ENCODE measurements at regions not wholly inside any gene's neighbourhood (a gene's known extent, or its start where the extent isn't known, plus 50 kb on each side); places are given as distances from the start of the nearest gene placed in this dataset.

DNA sequence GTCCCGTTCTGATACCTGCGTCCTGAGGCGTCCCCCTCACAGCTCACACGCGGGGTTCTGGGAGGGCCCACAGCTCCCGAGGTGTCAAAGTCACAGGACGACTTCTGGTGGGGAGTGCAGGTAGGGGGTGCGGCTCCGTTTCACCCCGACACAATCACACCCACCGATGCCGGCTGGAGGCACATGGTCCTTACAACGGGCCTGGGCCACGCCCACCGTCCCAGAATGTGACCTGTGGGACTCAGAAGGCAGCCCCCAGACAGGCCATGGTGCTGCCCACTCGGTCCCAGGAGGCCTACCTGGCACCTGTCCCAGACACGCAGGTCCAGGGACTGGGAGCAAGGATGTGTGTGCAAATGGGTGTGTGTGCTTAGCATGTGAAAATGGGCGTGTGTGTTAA lies 86.0 kb downstream of the UNCX start:
- DNase-seq, result no peak

- no peak for DNase-seq
Observed at GRCh38 chr7:1320616-1321240, 88.1 kb downstream of the UNCX start.

GRCh38 chr7:1321411-1322239 lies 89.0 kb downstream of the UNCX start:
- DNase-seq, result peak in 3 of 56 donors; percentile 8 to 13 (median 12)

- no peak for DNase-seq
Observed at GRCh38 chr7:1322240-1323110, 89.8 kb downstream of the UNCX start.

DNA sequence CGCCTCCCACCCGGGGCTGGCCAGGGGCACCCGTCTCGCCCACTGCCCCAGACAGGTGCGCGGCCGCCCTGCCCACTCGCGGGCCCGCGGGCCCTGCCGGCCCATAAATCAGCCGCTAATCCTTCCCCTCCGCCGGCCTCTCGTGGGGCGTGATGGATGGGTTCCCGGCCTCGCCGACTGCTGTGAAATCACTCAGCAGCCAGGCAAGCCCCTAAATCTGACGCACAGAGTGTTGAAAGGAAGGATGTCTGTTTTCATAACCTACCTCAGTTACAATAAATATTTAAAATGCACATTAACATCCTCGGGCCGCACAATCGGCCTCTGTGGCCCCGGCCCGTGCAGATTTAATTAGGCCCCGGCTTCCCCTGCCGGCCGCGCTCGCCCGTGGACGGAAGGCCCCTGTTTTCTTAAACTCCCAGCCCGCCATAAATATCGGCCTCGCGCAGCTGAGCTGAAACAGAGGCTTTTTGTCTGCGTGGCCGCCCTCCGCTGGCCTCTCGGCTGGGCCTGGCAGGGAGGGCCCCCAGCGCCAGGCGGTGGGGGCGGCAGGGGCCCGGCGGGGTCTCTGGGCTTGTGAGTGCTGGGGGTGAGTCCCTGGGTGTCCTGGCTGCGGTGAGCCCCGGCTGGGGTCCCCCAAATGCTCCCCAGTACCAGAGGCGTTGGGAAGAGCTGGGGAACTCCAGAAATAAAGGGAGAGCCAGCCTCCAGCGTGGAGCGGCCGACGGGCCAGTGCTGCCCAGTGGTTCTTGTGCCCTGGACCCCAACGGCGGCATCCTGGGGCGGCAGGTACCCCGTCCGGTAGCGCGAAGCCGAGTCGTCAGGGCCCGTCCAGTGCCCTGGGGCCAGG lies 90.7 kb downstream of the UNCX start:
- DNase-seq, result peak in 26 of 56 donors; percentile 4 to 65 (median 31)

DNA sequence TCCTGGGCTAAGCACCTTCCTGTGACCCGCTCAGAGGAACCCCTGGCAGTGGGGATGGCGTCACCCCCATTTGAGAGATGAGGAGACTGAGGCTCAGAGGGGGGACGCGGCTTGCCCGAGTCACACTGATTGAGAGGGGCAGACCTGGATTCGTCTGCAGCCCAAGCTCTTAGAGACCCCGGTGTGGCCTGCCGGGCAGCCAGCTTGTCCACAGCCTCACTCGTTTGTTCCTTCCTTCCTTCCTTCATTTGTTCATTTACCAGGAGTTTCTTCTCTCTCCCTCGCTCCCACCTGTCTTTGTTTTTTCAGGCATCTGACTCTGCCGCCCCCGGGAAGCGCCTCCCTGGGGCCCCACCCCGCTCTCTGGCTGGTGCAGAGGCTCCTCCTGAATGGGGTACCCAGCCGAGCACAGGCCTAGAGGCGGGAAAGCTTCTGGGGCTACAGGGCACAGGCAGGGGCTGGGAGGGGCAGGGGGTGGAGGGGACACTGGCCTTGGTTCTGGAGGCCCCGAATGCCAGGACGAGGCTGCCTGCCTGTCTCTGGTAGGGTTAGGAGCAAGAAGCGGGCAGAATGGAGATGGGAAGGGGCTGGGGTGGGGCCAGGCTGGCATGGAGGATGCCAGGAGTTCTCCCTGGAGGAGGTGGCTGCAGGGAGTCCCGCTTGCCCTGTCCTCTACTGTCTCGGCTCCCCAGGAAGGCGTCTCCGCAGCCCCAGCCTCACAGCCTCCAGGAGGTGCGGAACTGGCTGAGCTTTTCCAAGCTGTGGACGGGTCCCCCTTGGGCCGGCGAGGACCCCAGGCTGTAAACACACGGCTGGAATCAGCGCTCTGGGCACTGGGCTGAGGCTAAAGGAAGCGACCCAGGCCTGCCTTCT lies 91.6 kb downstream of the UNCX start:
- no peak for DNase-seq

GRCh38 chr7:1325246-1325645 lies 92.6 kb downstream of the UNCX start:
- DNase-seq, result no peak

- no peak for DNase-seq
Observed at GRCh38 chr7:1325646-1326510, 93.2 kb downstream of the UNCX start.

GRCh38 chr7:1326511-1326785 lies 93.8 kb downstream of the UNCX start:
- no peak for DNase-seq

DNA sequence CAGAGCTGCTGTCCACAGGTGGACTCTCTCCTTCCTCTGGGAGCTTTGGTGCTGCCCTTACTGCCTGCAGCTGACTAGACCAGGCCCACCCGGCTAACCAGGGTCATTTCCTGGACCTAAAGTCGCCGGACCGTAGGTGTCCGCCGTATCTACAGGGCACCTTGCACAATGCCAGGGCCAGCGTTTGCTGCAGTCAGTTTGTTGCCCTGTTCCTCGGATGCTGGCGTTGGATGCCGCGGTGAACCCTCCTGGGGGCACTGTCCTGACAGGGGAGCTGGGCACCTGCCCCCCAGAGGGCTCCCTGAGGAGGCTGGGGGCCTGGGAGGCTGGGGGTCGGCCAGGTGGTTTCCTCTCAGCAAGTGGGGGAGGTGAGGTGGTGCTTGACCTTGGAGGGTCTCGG lies 96.6 kb downstream of the UNCX start:
- no peak for DNase-seq

DNA sequence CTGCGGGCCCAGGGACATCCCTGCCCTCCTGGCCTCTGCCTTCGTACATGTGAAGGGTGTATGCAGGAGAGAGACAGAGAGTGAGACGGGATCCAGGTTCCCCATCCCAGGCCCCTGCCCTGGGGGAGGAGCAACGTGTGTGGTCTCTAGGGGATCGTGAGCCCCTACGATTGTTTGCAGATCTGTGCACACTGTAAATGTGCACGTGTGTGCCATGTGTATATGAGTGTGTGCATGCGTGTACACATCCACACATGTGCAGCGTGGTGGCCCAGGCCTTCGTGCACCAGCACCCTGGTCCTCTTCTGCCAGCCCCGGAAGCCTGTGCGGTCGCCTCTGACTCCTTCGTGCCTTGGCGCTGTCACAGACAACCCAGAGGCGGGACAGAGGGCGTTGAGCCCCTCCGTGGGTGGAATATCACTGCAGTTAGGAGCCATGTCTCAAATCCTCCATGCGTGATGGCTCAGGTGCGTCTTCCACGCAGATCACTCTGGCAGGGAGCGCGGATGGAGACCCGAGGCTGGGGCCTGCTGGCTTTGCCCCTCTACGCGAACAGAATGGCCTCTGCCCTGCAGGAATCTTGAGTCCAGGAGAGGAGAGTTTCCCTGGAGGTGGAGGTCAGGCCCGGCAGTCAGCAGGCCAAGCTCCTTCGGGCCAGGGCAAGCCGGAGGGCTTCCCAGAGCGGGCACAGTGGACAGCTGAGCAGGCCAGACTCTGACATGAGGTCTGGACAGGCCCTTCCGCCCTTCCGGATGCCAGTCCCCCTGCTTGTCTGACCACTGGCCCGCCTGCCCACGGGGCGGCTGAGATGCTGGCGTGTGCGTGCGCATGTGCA lies 97.5 kb downstream of the UNCX start:
- DNase-seq, result no peak

- DNase-seq, result no peak
Observed at GRCh38 chr7:1330801-1331425, 98.2 kb downstream of the UNCX start.

DNA sequence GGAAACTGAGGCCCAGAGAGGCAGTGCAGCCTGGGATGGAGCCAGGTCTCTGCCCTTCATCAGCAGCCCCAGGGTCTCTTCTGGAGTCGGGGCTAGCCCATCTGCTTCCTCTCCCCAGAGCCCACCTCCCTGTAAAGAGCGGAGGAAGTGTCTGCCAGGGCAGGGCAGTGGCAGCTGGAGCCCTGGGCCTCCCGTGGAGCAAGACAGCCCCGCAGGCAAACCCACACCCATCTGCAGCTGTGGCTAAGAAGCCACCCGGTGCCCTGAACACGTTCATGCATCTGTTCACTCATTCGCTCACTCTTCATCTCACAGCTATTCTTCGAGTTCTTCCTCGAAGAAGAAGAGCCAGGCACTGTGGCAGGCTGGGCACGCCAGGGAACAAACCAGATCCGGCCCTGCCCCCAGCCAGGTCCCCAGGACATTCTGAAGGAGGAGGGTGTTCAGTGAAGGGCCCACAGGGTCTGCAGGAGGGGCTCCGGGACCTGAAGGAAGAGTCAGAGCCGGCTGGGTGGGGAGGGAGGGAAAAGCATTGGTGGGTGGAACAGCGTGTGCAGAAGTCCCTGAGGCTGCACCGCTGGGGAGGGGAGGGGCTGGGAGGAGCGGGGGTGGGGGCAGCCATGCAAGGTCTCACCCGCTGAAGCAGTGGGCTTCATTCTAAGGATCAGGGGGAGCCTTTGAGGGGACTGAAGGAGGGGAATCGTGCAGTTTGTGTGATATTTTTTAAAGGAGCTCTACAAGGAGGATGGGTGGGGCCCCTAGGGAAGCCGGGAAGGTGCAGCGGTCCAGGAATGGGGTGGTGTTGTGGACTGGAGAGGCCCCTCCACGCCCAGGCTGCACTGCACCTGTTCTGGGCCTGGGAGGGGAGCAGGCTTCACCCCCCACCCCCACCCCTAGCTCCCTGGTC lies 99.1 kb downstream of the UNCX start:
- no peak for DNase-seq

GRCh38 chr7:1336509-1336908 lies 103.8 kb downstream of the UNCX start:
- no peak for DNase-seq

DNA sequence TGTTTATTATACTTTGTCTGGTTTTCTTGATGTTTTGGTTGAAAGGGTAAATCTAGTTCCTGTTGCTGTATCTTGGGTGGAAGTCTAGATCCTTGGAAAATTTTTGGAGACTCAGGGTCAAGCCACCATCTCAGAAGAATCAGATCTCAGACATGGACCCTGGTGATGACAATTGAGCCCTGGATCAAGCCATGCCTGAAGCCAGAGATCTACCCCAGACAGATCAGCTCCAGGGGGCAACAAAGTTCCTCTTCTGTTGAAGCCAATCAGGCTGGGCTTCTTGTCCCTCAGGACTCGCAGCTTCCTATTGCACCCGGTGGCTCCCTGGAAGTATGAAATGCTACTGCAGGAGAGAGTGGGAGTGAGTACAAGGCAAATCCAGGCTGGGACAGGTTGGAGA lies 106.9 kb downstream of the UNCX start:
- DNase-seq, result no peak

- no peak for DNase-seq
Observed at GRCh38 chr7:1340031-1340430, 107.4 kb downstream of the UNCX start.

All from amygdala (tissue), 56 donors.